Ascending aorta (tissue), 2 donors: ENCODE measurements at regions not wholly inside any gene's neighbourhood (a gene's known extent, or its start where the extent isn't known, plus 50 kb on each side); places are given as distances from the start of the nearest gene placed in this dataset.

Experiments used
- DNase-seq, 2 donors: peaks; one replicate each; pipeline ENCODE4 v3.0.0-alpha.2; 2019; ENCODE audit warnings: low spot score in 2 of 2
- H3K27ac ChIP-seq, 2 donors: fragments of 200-600 bp; sonication (generic); one replicate each; pipeline ENCODE4 v1.5.1; 2016 to 2017; ENCODE audit warnings: mild to moderate bottlenecking in 1 of 2
- H3K27me3 ChIP-seq: fragments of 200-600 bp; sonication (generic); one replicate; pipeline ENCODE4 v1.5.1; 2017
- H3K36me3 ChIP-seq, 2 donors: fragments of 200-600 bp; sonication (generic); one replicate each; pipeline ENCODE4 v1.5.1; 2016
- H3K4me1 ChIP-seq, 2 donors: fragments of 200-600 bp; sonication (generic); one replicate each; pipeline ENCODE4 v1.5.1; 2016 to 2017; ENCODE audit warnings: mild to moderate bottlenecking in 1 of 2
- H3K4me3 ChIP-seq, 2 donors: fragments of 200-600 bp; sonication (generic); one replicate each; pipeline ENCODE4 v1.5.1; 2016 to 2017; ENCODE audit warnings: mild to moderate bottlenecking in 1 of 2
- H3K9me3 ChIP-seq, 2 donors: fragments of 200-600 bp; sonication (generic); one replicate each; pipeline ENCODE4 v1.5.1; 2016
- intact Hi-C: fragments of 100-400 bp; cut with DNase I; formaldehyde crosslinking; loops from one replicate; pipeline ENCODE4 v1.15.1; 2023
- TF ChIP-seq, protein P1 (sequence below), 3 experiments: fragments of 200-600 bp in 2 of 3; fragments of 450-650 bp in 1 of 3; sonication (generic) in 2 of 3; IDR thresholded peaks; one replicate each; pipeline ENCODE4 v1.5.1; 2016 to 2019; ENCODE audit warnings: antibody characterized with exemption in 3 of 3, mild to moderate bottlenecking in 1 of 3, moderate library complexity in 1 of 3

DNA sequence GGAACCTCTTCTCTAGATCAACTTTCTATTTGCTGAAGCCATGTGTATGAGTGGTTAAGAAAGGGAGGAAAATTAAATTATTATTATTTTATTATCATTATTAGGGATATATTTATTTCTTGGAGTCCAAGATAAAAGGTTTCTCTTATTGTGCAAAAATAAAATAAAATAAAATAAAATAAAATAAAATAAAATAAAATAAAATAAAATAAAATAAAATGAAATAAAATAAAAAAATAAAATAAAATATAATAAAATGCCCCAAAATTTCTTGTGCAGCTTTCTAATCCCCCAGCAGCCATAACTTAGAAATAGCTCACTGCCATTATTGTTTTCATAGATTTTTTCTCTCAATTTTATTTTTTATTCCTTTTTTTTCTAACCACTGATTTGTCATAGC is 526.8 kb downstream of the VGLL3 start:
- H3K27me3 ChIP-seq, result no peaks in the 10 kb centered on the region
- no peaks in the 10 kb centered on the region for H3K36me3 ChIP-seq
- H3K27ac ChIP-seq, result no peak overlapping the region
- no peaks in the 10 kb centered on the region for H3K4me1 ChIP-seq
- intact Hi-C loops, result no loop called here
- TF ChIP-seq, protein P1, sequence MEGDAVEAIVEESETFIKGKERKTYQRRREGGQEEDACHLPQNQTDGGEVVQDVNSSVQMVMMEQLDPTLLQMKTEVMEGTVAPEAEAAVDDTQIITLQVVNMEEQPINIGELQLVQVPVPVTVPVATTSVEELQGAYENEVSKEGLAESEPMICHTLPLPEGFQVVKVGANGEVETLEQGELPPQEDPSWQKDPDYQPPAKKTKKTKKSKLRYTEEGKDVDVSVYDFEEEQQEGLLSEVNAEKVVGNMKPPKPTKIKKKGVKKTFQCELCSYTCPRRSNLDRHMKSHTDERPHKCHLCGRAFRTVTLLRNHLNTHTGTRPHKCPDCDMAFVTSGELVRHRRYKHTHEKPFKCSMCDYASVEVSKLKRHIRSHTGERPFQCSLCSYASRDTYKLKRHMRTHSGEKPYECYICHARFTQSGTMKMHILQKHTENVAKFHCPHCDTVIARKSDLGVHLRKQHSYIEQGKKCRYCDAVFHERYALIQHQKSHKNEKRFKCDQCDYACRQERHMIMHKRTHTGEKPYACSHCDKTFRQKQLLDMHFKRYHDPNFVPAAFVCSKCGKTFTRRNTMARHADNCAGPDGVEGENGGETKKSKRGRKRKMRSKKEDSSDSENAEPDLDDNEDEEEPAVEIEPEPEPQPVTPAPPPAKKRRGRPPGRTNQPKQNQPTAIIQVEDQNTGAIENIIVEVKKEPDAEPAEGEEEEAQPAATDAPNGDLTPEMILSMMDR (IDR thresholded peaks at IDR 0.05), result no peak
- no peak overlapping the region for H3K4me3 ChIP-seq
- DNase-seq, result no peak
- H3K9me3 ChIP-seq, result no peaks in the 10 kb centered on the region

DNA sequence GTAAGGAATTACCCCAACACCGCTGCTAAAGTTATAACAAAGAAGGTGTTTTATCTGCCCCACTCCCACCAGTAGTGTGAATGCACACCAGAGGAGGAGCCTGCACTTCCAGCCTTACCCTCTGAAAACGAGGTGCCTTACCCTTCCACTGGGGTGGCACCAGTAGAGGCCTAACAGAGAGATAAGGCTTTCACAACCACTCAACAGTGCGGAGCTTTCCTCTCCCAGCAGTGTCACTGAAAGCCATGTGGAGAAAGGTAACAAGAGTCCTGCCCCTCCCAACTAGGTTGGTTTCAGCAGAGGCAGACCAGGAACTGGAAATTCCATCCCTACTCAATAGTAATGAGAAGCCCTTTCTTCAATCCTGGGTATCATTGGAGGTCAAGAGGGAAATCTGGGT is 539.2 kb downstream of the VGLL3 start:
- H3K4me3 ChIP-seq, result no peak overlapping the region
- intact Hi-C loops, result no loop called here
- TF ChIP-seq, protein P1 (IDR thresholded peaks at IDR 0.05), result no peak

DNA sequence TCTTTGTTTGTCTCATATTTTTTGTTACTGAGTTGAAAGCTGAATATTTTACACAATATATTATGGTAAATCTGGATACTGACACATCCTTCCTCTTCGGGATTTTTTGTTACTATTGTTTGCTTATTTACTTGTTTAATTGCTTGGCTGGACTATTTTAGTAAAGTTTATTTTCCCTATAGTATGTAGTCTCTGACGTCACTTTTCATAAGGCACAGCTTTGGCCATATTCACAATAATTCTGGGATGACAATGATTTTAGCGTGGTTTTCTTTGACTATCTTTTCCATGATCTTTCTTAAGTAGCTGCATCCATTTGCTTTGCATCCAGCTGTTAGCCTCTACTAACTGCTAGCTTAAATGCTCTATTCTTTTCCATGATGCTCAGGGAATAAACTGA is 552.4 kb downstream of the VGLL3 start:
- intact Hi-C loops, result no loop called here

More for the DNA sequence above, 539.2 kb downstream of the VGLL3 start:
- Histone ChIP-seq H3K36me3 (no peaks in the 10 kb centered on the region), H3K27me3 (no peaks in the 10 kb centered on the region), H3K4me1 (no peaks in the 10 kb centered on the region), H3K27ac (no peak overlapping the region), H3K9me3 (no peaks in the 10 kb centered on the region)
- no peak for DNase-seq

DNA sequence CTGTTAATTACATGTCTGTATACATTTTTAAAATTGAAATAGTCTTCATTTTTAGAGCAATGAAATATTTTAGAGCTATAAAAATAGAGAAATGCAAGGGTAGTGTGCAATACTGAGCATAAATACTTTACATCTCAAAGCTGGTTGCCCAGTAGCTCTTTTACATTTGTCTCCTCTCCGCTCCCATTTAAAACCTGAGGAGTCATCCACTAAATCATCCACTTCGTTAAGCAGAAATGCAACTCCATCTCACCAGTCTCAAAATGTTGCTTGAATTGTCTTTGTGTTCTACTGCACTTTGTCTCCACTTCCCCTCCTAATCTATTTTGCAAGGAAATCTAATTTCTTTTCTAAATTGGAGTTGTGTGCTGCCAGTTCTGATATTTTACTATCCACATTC is 563.6 kb downstream of the VGLL3 start:
- intact Hi-C loops, result no loop called here
- DNase-seq, result no peak

More for the DNA sequence above, 552.4 kb downstream of the VGLL3 start:
- Histone ChIP-seq H3K9me3 (no peaks in the 10 kb centered on the region), H3K27me3 (no peaks in the 10 kb centered on the region), H3K36me3 (no peaks in the 10 kb centered on the region), H3K4me1 (no peaks in the 10 kb centered on the region), H3K4me3 (no peak overlapping the region), H3K27ac (no peak overlapping the region)
- no peak for DNase-seq
- TF ChIP-seq, protein P1 (IDR thresholded peaks at IDR 0.05), result no peak

DNA sequence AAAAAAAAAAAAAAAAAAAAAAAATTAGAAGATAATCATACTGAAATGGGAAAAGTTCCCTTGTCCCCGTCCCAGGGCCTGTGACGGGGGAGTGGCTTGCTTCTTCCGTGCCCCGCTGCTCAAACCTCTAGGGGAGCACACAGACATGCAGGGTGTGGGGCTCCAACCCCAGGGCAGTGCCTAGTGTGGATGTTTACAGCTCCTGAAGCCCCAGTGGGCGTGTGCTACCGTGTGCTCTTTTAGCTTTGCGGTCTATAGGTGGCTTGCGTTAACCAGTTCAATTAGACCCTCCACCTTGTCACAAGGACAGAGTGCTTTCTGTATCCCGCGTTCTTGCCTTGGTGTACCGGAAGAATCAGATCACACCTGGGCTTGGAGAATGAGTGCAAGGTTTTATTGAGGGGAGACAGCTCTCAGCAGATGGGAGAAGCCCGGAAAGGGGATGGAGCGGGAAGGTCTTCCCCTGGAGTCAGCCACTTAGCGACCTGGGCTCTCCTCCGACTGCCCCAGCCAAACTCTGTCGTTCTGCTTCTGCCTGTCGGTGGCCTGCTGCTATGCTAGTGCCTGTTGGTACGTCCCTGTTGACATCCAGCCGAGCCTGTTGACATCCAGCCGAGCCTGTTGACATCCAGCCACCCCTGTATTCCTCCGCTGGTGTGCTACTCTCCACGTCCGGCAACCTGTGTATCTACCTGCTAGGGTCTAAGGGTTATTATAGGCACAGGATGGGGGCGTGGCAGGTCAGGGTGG is 569.8 kb downstream of the VGLL3 start:
- no peak for DNase-seq
- H3K27me3 ChIP-seq, result no peaks in the 10 kb centered on the region
- intact Hi-C loops, result no loop called here
- H3K4me3 ChIP-seq, result no peak overlapping the region
- H3K27ac ChIP-seq, result no peak overlapping the region
- no peaks in the 10 kb centered on the region for H3K4me1 ChIP-seq
- no peaks in the 10 kb centered on the region for H3K9me3 ChIP-seq
- TF ChIP-seq, protein P1 (IDR thresholded peaks at IDR 0.05), result no peak
- H3K36me3 ChIP-seq, result no peaks in the 10 kb centered on the region

More for the DNA sequence above, 563.6 kb downstream of the VGLL3 start:
- H3K4me1 ChIP-seq, result no peaks in the 10 kb centered on the region
- TF ChIP-seq, protein P1 (IDR thresholded peaks at IDR 0.05), result no peak
- H3K36me3 ChIP-seq, result no peaks in the 10 kb centered on the region
- H3K27ac ChIP-seq, result no peak overlapping the region
- no peak overlapping the region for H3K4me3 ChIP-seq
- no peaks in the 10 kb centered on the region for H3K27me3 ChIP-seq
- no peaks in the 10 kb centered on the region for H3K9me3 ChIP-seq
